CD8-positive, alpha-beta memory T cell (primary cell): ENCODE measurements at regions not wholly inside any gene's neighbourhood (a gene's known extent, or its start where the extent isn't known, plus 50 kb on each side); places are given as distances from the start of the nearest gene placed in this dataset.
A peak's percentile ranks its signal among the peaks of the same experiment; 100 is the strongest.

Experiments
- CTCF ChIA-PET: fragments of 350-600 bp; sonication (Branson Sonifier 250); formaldehyde crosslinking; loops from one replicate; lab custom pipeline; 2021; ENCODE audit warnings: antibody characterized with exemption; lab: Charles Lee
- POLR2A ChIA-PET: fragments of 350-600 bp; sonication (Branson Sonifier 250); formaldehyde crosslinking; loops from one replicate; lab custom pipeline; 2021; ENCODE audit warnings: antibody characterized with exemption; lab: Charles Lee
- DNase-seq, 5 donors: peaks; one replicate each; pipeline versions ENCODE4 v3.0.0 to v3.0.0-alpha.2; 2020 to 2022; ENCODE audit warnings: mixed read lengths in 1 of 5
- H3K27ac ChIP-seq: one replicate; pipeline ENCODE4 v1.7.0; 2013; ENCODE audit warnings: low read depth, mild to moderate bottlenecking, low read length, moderate library complexity
- H3K27me3 ChIP-seq: 2 replicates; pipeline ENCODE4 v1.7.0; 2013; ENCODE audit warnings: low read length, mild to moderate bottlenecking; ENCODE audit not compliant: insufficient read depth, poor library complexity, severe bottlenecking
- H3K36me3 ChIP-seq: 2 replicates; pipeline ENCODE4 v1.7.0; 2013; ENCODE audit warnings: mild to moderate bottlenecking, low read length, moderate library complexity; ENCODE audit not compliant: insufficient read depth
- H3K4me1 ChIP-seq: 2 replicates; pipeline ENCODE4 v1.7.0; 2013; ENCODE audit warnings: mild to moderate bottlenecking, low read length, moderate library complexity; ENCODE audit not compliant: insufficient read depth
- H3K4me3 ChIP-seq: 2 replicates; pipeline ENCODE4 v1.7.0; 2013; ENCODE audit warnings: mild to moderate bottlenecking, low read length
- H3K9me3 ChIP-seq: 2 replicates; pipeline ENCODE4 v1.7.0; 2013; ENCODE audit warnings: mild to moderate bottlenecking, low read length
- H3K27ac Mint-ChIP-seq, 8 donors: one replicate each; pipeline ENCODE4 v1.8.0; 2020 to 2021; ENCODE audit warnings: mixed read lengths in 8 of 8, mild to moderate bottlenecking in 6 of 8, inconsistent platforms in 3 of 8, moderate library complexity in 3 of 8
- H3K27me3 Mint-ChIP-seq, 2 donors: one replicate each; pipeline ENCODE4 v1.8.0; 2020 to 2021; ENCODE audit warnings: mixed read lengths in 2 of 2, mild to moderate bottlenecking in 1 of 2, moderate library complexity in 1 of 2
- H3K36me3 Mint-ChIP-seq, 3 donors: one replicate each; pipeline ENCODE4 v1.8.0; 2020 to 2021; ENCODE audit warnings: mixed read lengths in 3 of 3, inconsistent platforms in 1 of 3, mild to moderate bottlenecking in 1 of 3
- H3K4me1 Mint-ChIP-seq, 3 donors: one replicate each; pipeline ENCODE4 v1.8.0; 2020 to 2021; ENCODE audit warnings: mixed read lengths in 3 of 3, inconsistent platforms in 1 of 3, mild to moderate bottlenecking in 1 of 3
- H3K4me3 Mint-ChIP-seq, 7 donors: one replicate each; pipeline ENCODE4 v1.8.0; 2020 to 2021; ENCODE audit warnings: mixed read lengths in 7 of 7, mild to moderate bottlenecking in 6 of 7, moderate library complexity in 4 of 7, inconsistent platforms in 2 of 7
- H3K9me3 Mint-ChIP-seq, 5 donors: one replicate each; pipeline ENCODE4 v1.8.0; 2020 to 2022; ENCODE audit warnings: mixed read lengths in 5 of 5, mild to moderate bottlenecking in 3 of 5, moderate library complexity in 2 of 5, inconsistent platforms in 1 of 5

- POLR2A ChIA-PET = no interaction called here
- Histone ChIP-seq H3K27ac (no peak overlapping the region), H3K9me3 (no peaks in the 10 kb centered on the region), H3K36me3 (no peaks in the 10 kb centered on the region), H3K27me3 (no peaks in the 10 kb centered on the region), H3K4me1 (no peaks in the 10 kb centered on the region), H3K4me3 (no peak overlapping the region)
- CTCF ChIA-PET = no interaction called here
- no peaks in the 10 kb centered on the region for H3K36me3 Mint-ChIP-seq
- peaks cover 0 to 3% of the 10 kb centered on the region in 2 donors for H3K27me3 Mint-ChIP-seq
- H3K4me3 Mint-ChIP-seq = peak overlapping the region in 1 of 7 donors; percentile 37
- no peak overlapping the region for H3K27ac Mint-ChIP-seq
- no peaks in the 10 kb centered on the region for H3K4me1 Mint-ChIP-seq
- no peak for DNase-seq
- H3K9me3 Mint-ChIP-seq = peaks cover 0 to 2% (median 0%) of the 10 kb centered on the region in 5 donors
Observed at GRCh38 chr11:103619480-103619879, 417.0 kb upstream of the DDI1 start.

DNA sequence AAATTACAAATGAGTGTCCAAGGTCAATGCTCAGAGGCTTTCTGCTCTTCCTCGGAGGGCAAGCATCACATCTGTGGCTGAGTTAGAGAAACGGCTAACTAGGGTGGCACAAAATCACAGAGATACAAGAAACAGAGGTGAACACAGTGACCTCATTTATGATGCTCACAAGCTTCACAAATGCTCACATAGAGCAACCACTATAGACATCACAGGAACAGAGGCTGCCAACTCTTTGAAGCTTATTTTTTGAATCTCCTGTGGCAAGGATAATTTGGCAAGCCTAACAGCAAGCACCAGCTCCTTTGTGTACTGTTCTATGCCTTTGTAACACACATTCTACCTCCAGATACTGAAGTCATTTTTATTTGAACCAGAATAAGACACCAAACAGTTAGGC, 416.5 kb upstream of the DDI1 start:
- H3K36me3 ChIP-seq = no peaks in the 10 kb centered on the region
- H3K27me3 Mint-ChIP-seq = peaks cover 0 to 3% of the 10 kb centered on the region in 2 donors
- peaks cover 0 to 2% (median 0%) of the 10 kb centered on the region in 5 donors for H3K9me3 Mint-ChIP-seq
- no peaks in the 10 kb centered on the region for H3K36me3 Mint-ChIP-seq
- no peak overlapping the region for H3K27ac ChIP-seq
- H3K4me3 ChIP-seq = no peak overlapping the region
- no peak overlapping the region for H3K4me3 Mint-ChIP-seq
- no peaks in the 10 kb centered on the region for H3K9me3 ChIP-seq
- no peaks in the 10 kb centered on the region for H3K4me1 Mint-ChIP-seq
- H3K27me3 ChIP-seq = no peaks in the 10 kb centered on the region
- DNase-seq = no peak
- ChIA-PET CTCF (no interaction called here), POLR2A (no interaction called here)
- H3K4me1 ChIP-seq = no peaks in the 10 kb centered on the region
- H3K27ac Mint-ChIP-seq = no peak overlapping the region

- H3K4me3 ChIP-seq = no peak overlapping the region
- no peak overlapping the region for H3K27ac Mint-ChIP-seq
- H3K27me3 ChIP-seq = no peaks in the 10 kb centered on the region
- no peaks in the 10 kb centered on the region for H3K9me3 ChIP-seq
- ChIA-PET CTCF (no interaction called here), POLR2A (no interaction called here)
- H3K27me3 Mint-ChIP-seq = peaks cover 3 to 4% of the 10 kb centered on the region in 2 donors
- H3K4me1 ChIP-seq = no peaks in the 10 kb centered on the region
- DNase-seq = no peak
- H3K9me3 Mint-ChIP-seq = no peaks in the 10 kb centered on the region
- no peak overlapping the region for H3K27ac ChIP-seq
- H3K4me1 Mint-ChIP-seq = no peaks in the 10 kb centered on the region
- no peaks in the 10 kb centered on the region for H3K36me3 Mint-ChIP-seq
- no peaks in the 10 kb centered on the region for H3K36me3 ChIP-seq
- no peak overlapping the region for H3K4me3 Mint-ChIP-seq
Observed at GRCh38 chr11:103622296-103622695, 414.1 kb upstream of the DDI1 start.

DNA sequence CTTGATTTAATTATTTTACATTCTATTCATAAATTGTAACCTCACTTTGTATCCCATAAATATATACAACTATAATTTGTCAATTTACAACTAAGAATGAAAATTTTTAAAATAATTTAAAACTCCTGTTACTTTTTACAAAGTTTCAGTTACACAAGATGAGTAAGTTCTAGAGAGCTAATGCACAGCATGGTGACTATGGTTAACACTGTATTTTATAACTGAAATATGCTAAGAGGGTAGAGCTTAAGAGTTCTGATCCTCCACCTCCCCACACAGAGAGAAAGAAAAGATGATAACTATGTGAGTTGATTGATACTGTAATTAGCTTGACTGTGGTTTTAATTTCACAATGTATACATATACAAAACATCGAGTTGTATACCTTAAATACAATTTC, 412.5 kb upstream of the DDI1 start:
- POLR2A ChIA-PET = no interaction called here
- Histone ChIP-seq H3K9me3 (no peaks in the 10 kb centered on the region), H3K27me3 (no peaks in the 10 kb centered on the region), H3K36me3 (no peaks in the 10 kb centered on the region), H3K4me3 (no peak overlapping the region), H3K4me1 (no peaks in the 10 kb centered on the region), H3K27ac (no peak overlapping the region)
- H3K27me3 Mint-ChIP-seq = peaks cover 3 to 4% of the 10 kb centered on the region in 2 donors
- no peak overlapping the region for H3K4me3 Mint-ChIP-seq
- no peak for DNase-seq
- no peak overlapping the region for H3K27ac Mint-ChIP-seq
- no peaks in the 10 kb centered on the region for H3K9me3 Mint-ChIP-seq
- no peaks in the 10 kb centered on the region for H3K36me3 Mint-ChIP-seq
- CTCF ChIA-PET = no interaction called here
- H3K4me1 Mint-ChIP-seq = no peaks in the 10 kb centered on the region

DNA sequence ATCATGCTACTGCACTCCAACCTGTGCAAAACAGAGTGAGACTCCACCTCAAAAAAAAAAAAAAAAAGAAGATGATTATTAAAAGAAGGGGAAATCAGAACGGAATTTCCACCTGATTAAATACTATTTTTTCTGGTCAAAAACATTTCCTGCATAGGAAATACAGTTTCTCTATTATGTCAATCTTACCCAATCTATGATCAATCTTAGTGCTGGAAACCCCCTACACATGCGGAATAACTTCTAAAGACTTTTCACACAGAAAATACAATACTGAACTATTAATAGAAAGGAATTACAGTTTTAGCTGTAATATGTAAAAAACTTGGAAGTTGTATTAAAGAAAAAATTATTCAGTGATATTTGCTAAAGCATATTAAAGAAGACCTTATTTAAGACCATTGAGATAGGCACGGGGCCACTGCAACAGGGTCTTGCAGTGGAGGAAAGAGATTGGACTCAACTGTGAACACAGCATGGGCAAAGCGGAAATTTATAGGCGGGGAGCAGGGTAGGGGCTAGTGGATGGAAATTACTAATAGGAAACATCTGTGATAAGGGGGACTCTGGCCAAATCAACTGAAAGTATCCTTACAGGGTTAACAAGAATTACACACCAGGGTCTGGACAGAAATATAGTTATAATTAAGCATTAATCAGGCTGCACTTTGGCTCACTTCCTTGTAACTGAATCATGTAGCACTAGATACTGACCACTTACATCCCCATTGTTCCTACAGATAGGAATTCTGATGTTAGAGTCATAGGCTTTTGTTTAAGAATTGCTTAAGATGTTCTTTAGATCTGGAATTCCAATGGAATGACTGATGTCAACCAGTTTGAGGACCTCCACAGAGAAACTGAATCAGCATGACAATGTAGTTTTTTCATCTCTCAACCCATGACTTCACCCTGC, 411.5 kb upstream of the DDI1 start:
- Histone ChIP-seq H3K36me3 (no peaks in the 10 kb centered on the region), H3K4me3 (no peak overlapping the region), H3K27ac (no peak overlapping the region), H3K9me3 (no peaks in the 10 kb centered on the region), H3K27me3 (no peaks in the 10 kb centered on the region), H3K4me1 (no peaks in the 10 kb centered on the region)
- Mint-ChIP-seq H3K9me3 (no peaks in the 10 kb centered on the region), H3K4me1 (no peaks in the 10 kb centered on the region), H3K36me3 (no peaks in the 10 kb centered on the region), H3K27ac (no peak overlapping the region), H3K27me3 (peaks cover 3 to 4% of the 10 kb centered on the region in 2 donors), H3K4me3 (no peak overlapping the region)
- ChIA-PET CTCF (no interaction called here), POLR2A (no interaction called here)
- no peak for DNase-seq

DNA sequence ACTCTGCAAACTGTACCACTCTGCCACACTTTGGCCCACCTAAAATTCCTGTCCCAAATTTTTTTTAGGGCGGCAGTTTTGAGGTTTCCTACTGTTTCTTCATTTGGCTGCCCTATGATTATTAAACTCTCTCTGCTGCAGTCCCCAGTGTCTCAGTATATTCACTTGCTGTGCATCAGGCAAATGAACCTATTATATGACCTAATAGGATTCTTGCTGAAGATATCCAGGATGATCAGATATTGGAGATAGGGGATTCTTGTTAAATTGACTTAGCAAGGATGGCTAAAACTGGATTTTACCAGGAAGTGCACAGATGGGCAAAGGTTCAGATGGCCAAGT, 410.8 kb upstream of the DDI1 start:
- Histone ChIP-seq H3K27ac (no peak overlapping the region), H3K27me3 (no peaks in the 10 kb centered on the region), H3K36me3 (no peaks in the 10 kb centered on the region), H3K4me3 (no peak overlapping the region), H3K4me1 (no peaks in the 10 kb centered on the region), H3K9me3 (no peaks in the 10 kb centered on the region)
- Mint-ChIP-seq H3K36me3 (no peaks in the 10 kb centered on the region), H3K9me3 (no peaks in the 10 kb centered on the region), H3K4me3 (no peak overlapping the region), H3K4me1 (no peaks in the 10 kb centered on the region), H3K27me3 (peaks cover 3 to 4% of the 10 kb centered on the region in 2 donors), H3K27ac (no peak overlapping the region)
- no peak for DNase-seq
- POLR2A ChIA-PET = no interaction called here
- CTCF ChIA-PET = no interaction called here

GRCh38 chr11:103628121-103628520, 408.3 kb upstream of the DDI1 start:
- H3K4me3 ChIP-seq = no peak overlapping the region
- CTCF ChIA-PET = no interaction called here
- H3K27ac Mint-ChIP-seq = no peak overlapping the region
- no peaks in the 10 kb centered on the region for H3K9me3 Mint-ChIP-seq
- no peaks in the 10 kb centered on the region for H3K36me3 Mint-ChIP-seq
- H3K27me3 ChIP-seq = no peaks in the 10 kb centered on the region
- H3K36me3 ChIP-seq = no peaks in the 10 kb centered on the region
- DNase-seq = no peak
- H3K9me3 ChIP-seq = no peaks in the 10 kb centered on the region
- H3K4me1 ChIP-seq = no peaks in the 10 kb centered on the region
- peaks cover 0 to 4% of the 10 kb centered on the region in 2 donors for H3K27me3 Mint-ChIP-seq
- no peaks in the 10 kb centered on the region for H3K4me1 Mint-ChIP-seq
- no peak overlapping the region for H3K27ac ChIP-seq
- no peak overlapping the region for H3K4me3 Mint-ChIP-seq
- POLR2A ChIA-PET = no interaction called here

DNA sequence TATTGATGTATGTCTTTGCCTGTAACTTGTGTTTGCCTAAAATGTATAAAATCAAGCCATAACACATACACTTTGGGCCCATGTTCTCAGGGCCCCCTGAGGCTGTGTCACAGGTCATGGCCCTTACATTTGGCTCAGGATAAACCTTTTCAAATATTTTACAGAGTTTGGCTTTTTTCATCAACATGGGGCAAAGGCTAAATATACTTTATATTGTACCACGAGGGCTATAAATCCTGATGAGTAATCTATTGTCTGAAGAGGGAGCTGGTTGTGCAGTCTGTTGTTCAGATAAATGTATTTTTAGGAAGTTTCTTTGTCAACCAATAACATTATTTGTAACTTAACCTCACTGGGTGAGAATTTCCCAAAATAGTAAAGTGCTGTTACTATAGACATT, 404.6 kb upstream of the DDI1 start:
- H3K36me3 ChIP-seq = no peaks in the 10 kb centered on the region
- no peak overlapping the region for H3K27ac Mint-ChIP-seq
- H3K9me3 ChIP-seq = no peaks in the 10 kb centered on the region
- H3K27me3 Mint-ChIP-seq = peaks cover 0 to 4% of the 10 kb centered on the region in 2 donors
- no peaks in the 10 kb centered on the region for H3K36me3 Mint-ChIP-seq
- POLR2A ChIA-PET = no interaction called here
- H3K4me1 Mint-ChIP-seq = no peaks in the 10 kb centered on the region
- no peaks in the 10 kb centered on the region for H3K27me3 ChIP-seq
- H3K27ac ChIP-seq = no peak overlapping the region
- H3K4me3 Mint-ChIP-seq = no peak overlapping the region
- H3K4me3 ChIP-seq = no peak overlapping the region
- CTCF ChIA-PET = no interaction called here
- DNase-seq = no peak
- no peaks in the 10 kb centered on the region for H3K4me1 ChIP-seq
- no peaks in the 10 kb centered on the region for H3K9me3 Mint-ChIP-seq
